ENCODE measurements at regions not wholly inside any gene's neighbourhood (a gene's known extent, or its start where the extent isn't known, plus 50 kb on each side); places are given as distances from the start of the nearest gene placed in this dataset.

- TF ChIP-seq, protein P1, sequence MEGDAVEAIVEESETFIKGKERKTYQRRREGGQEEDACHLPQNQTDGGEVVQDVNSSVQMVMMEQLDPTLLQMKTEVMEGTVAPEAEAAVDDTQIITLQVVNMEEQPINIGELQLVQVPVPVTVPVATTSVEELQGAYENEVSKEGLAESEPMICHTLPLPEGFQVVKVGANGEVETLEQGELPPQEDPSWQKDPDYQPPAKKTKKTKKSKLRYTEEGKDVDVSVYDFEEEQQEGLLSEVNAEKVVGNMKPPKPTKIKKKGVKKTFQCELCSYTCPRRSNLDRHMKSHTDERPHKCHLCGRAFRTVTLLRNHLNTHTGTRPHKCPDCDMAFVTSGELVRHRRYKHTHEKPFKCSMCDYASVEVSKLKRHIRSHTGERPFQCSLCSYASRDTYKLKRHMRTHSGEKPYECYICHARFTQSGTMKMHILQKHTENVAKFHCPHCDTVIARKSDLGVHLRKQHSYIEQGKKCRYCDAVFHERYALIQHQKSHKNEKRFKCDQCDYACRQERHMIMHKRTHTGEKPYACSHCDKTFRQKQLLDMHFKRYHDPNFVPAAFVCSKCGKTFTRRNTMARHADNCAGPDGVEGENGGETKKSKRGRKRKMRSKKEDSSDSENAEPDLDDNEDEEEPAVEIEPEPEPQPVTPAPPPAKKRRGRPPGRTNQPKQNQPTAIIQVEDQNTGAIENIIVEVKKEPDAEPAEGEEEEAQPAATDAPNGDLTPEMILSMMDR (conservative IDR thresholded peaks at IDR 0.05; ENCODE audit: low read depth, low read length): no peak
Observed at GRCh38 chr2:108161298-108161697, 78.5 kb upstream of the SULT1C3 start.

GRCh38 chr2:108164318-108164717, 75.5 kb upstream of the SULT1C3 start:
- H3K4me3 ChIP-seq (ENCODE audit: low read depth, low read length): no peak overlapping the region
- no peak for DNase-seq (ENCODE audit: low read depth)
- TF ChIP-seq, protein P1 (conservative IDR thresholded peaks at IDR 0.05; ENCODE audit: low read depth, low read length): no peak

More at GRCh38 chr2:108161298-108161697, 78.5 kb upstream of the SULT1C3 start:
- no peak overlapping the region for H3K4me3 ChIP-seq (ENCODE audit: low read depth, low read length)
- no peak for DNase-seq (ENCODE audit: low read depth)

DNA sequence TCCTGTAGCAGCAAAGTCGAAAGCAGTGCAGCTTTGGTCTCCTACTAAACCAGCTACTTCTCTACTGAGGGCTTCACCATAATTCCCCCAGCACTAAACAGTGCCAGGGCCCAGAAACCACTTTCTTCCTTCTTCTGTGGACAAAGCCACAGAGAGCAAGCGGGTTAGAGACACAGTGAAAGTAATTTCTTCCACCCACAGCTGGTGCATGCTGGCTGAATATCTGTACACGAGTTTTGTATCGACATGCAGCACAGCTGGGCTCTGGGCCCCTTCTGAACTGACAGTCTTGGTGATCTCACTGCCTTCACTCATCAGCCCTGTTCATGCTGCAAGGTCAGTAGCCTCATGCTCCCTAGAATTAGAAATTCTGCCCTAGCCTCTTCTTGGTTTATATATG, 74.0 kb upstream of the SULT1C3 start:
- H3K4me3 ChIP-seq (ENCODE audit: low read depth, low read length): no peak overlapping the region
- TF ChIP-seq, protein P1 (conservative IDR thresholded peaks at IDR 0.05; ENCODE audit: low read depth, low read length): no peak
- no peak for DNase-seq (ENCODE audit: low read depth)

GRCh38 chr2:108167699-108168098, 72.1 kb upstream of the SULT1C3 start:
- TF ChIP-seq, protein P1 (conservative IDR thresholded peaks at IDR 0.05; ENCODE audit: low read depth, low read length): no peak
- DNase-seq (ENCODE audit: low read depth): no peak
- no peak overlapping the region for H3K4me3 ChIP-seq (ENCODE audit: low read depth, low read length)

GRCh38 chr2:108169982-108170625, 69.7 kb upstream of the SULT1C3 start:
- H3K4me3 ChIP-seq (ENCODE audit: low read depth, low read length): no peak overlapping the region
- TF ChIP-seq, protein P1 (conservative IDR thresholded peaks at IDR 0.05; ENCODE audit: low read depth, low read length): peak; percentile 53
- no peak for DNase-seq (ENCODE audit: low read depth)

DNA sequence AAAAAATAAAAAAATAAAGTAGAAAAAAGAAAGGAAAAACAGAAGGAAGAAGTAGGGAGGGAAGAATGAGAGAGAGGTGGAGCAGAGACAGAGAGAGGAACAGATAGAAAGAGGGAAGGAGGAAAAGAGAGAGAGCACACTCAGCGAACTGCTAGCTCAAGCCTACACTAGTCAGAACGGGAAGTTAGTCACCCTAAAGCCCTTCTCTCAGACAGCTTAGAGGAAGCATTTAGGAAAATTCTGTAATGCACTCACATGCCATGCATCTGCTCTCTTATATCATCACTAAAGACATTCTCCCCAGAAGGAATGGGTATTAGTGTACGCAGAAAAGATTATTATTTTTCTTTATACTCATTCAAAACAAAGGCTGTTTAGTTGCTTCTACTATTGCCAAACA, 68.1 kb upstream of the SULT1C3 start:
- TF ChIP-seq, protein P1 (conservative IDR thresholded peaks at IDR 0.05; ENCODE audit: low read depth, low read length): no peak
- H3K4me3 ChIP-seq (ENCODE audit: low read depth, low read length): no peak overlapping the region
- DNase-seq (ENCODE audit: low read depth): no peak

GRCh38 chr2:108182489-108182888, 57.3 kb upstream of the SULT1C3 start:
- DNase-seq (ENCODE audit: low read depth): no peak
- TF ChIP-seq, protein P1 (conservative IDR thresholded peaks at IDR 0.05; ENCODE audit: low read depth, low read length): peak; percentile 37
- H3K4me3 ChIP-seq (ENCODE audit: low read depth, low read length): no peak overlapping the region
